Liver (tissue), 7 donors: ENCODE measurements at regions not wholly inside any gene's neighbourhood (a gene's known extent, or its start where the extent isn't known, plus 50 kb on each side); places are given as distances from the start of the nearest gene placed in this dataset.

Experiments
- DNase-seq: peaks from one replicate; pipeline ENCODE4 v3.0.0-alpha.2; 2017; ENCODE audit warnings: low spot score
- H3K27ac ChIP-seq, 2 donors: one replicate each; pipeline ENCODE4 v1.7.0; 2013; ENCODE audit warnings: inconsistent platforms in 2 of 2, low read length in 2 of 2, control low read depth in 1 of 2, low read depth in 1 of 2, mild to moderate bottlenecking in 1 of 2
- H3K27me3 ChIP-seq, 4 donors: one replicate each; pipeline versions ENCODE4 v1.6.1 to v1.7.0; 2013; ENCODE audit warnings: low read length in 3 of 4, inconsistent platforms in 1 of 4, mild to moderate bottlenecking in 1 of 4, moderate library complexity in 1 of 4; ENCODE audit not compliant: control insufficient read depth in 4 of 4, insufficient read depth in 4 of 4
- H3K36me3 ChIP-seq, 4 donors: one replicate each; pipeline versions ENCODE4 v1.6.1 to v1.7.0; 2013; ENCODE audit warnings: low read length in 3 of 4, mild to moderate bottlenecking in 3 of 4, low read depth in 1 of 4, moderate library complexity in 1 of 4; ENCODE audit not compliant: control insufficient read depth in 4 of 4, insufficient read depth in 3 of 4
- H3K4me1 ChIP-seq, 4 donors: one replicate each; pipeline versions ENCODE4 v1.6.1 to v1.7.0; 2013; ENCODE audit warnings: low read length in 3 of 4, mild to moderate bottlenecking in 3 of 4, moderate library complexity in 1 of 4; ENCODE audit not compliant: control insufficient read depth in 4 of 4, insufficient read depth in 4 of 4
- H3K4me3 ChIP-seq, 3 donors: one replicate each; pipeline versions ENCODE4 v1.6.1 to v1.7.0; 2013; ENCODE audit warnings: low read length in 3 of 3, control low read depth in 1 of 3, low read depth in 1 of 3, mild to moderate bottlenecking in 1 of 3
- H3K9ac ChIP-seq, 2 donors: one replicate each; pipeline ENCODE4 v1.7.0; 2013; ENCODE audit warnings: low read length in 2 of 2, mild to moderate bottlenecking in 2 of 2, moderate library complexity in 2 of 2, control low read depth in 1 of 2, low read depth in 1 of 2
- H3K9me3 ChIP-seq, 4 donors: one replicate each; pipeline versions ENCODE4 v1.6.1 to v1.7.0; 2013; ENCODE audit warnings: low read length in 3 of 4; ENCODE audit not compliant: control insufficient read depth in 4 of 4
- EGR1 ChIP-seq, 2 donors: IDR thresholded peaks; 2 replicates each; pipeline ENCODE4 v1.6.1; 2016 to 2018; ENCODE audit warnings: antibody characterized with exemption in 2 of 2, low read depth in 2 of 2
- FOXA1 ChIP-seq: IDR thresholded peaks from 2 replicates; pipeline ENCODE4 v1.6.1; 2016; ENCODE audit warnings: antibody characterized with exemption
- FOXA2 ChIP-seq: IDR thresholded peaks from 2 replicates; pipeline ENCODE4 v1.6.1; 2016; ENCODE audit warnings: antibody characterized with exemption
- GABPA ChIP-seq, 2 donors: IDR thresholded peaks in 1 of 2; conservative IDR thresholded peaks in 1 of 2; 2 replicates each; pipeline ENCODE4 v1.6.1; 2016; ENCODE audit warnings: antibody characterized with exemption in 2 of 2, mild to moderate bottlenecking in 1 of 2, moderate library complexity in 1 of 2
- HNF4A ChIP-seq, 2 donors: conservative IDR thresholded peaks; 2 replicates each; pipeline ENCODE4 v1.6.1; 2016; ENCODE audit warnings: antibody characterized with exemption in 2 of 2, mild to moderate bottlenecking in 2 of 2
- HNF4G ChIP-seq: IDR thresholded peaks from 2 replicates; pipeline ENCODE4 v1.6.1; 2016; ENCODE audit warnings: antibody characterized with exemption
- JUND ChIP-seq, 2 donors: IDR thresholded peaks; 2 replicates each; pipeline ENCODE4 v1.6.1; 2016; ENCODE audit warnings: antibody characterized with exemption in 2 of 2
- NR2F2 ChIP-seq: IDR thresholded peaks from 2 replicates; pipeline ENCODE4 v1.6.1; 2016; ENCODE audit warnings: antibody characterized with exemption
- RAD21 ChIP-seq, 2 donors: IDR thresholded peaks; 2 replicates each; pipeline ENCODE4 v1.6.1; 2016; ENCODE audit warnings: antibody characterized with exemption in 2 of 2, mild to moderate bottlenecking in 2 of 2
- RXRA ChIP-seq, 2 donors: IDR thresholded peaks; 2 replicates each; pipeline ENCODE4 v1.6.1; 2017 to 2018; ENCODE audit warnings: antibody characterized with exemption in 2 of 2, mild to moderate bottlenecking in 1 of 2
- SP1 ChIP-seq: IDR thresholded peaks from 2 replicates; pipeline ENCODE4 v1.6.1; 2018; ENCODE audit warnings: antibody characterized with exemption, mild to moderate bottlenecking
- TAF1 ChIP-seq: conservative IDR thresholded peaks from 2 replicates; pipeline ENCODE4 v1.6.1; 2016; ENCODE audit warnings: antibody characterized with exemption, mild to moderate bottlenecking
- YY1 ChIP-seq: IDR thresholded peaks from 2 replicates; pipeline ENCODE4 v1.6.1; 2016; ENCODE audit warnings: antibody characterized with exemption, mild to moderate bottlenecking
- WGBS: extraction: QIAGEN DNeasy Blood & Tissue Kit; methylation state at CpG from one replicate; pipeline ENCODE4 v1.1.7; 2013; 5-methylcytosine and 5-hydroxymethylcytosine counted together
- TF ChIP-seq, protein P1 (sequence below): IDR thresholded peaks from 2 replicates; pipeline ENCODE4 v1.6.1; 2016; ENCODE audit warnings: antibody characterized with exemption
- TF ChIP-seq, protein P2 (sequence below): IDR thresholded peaks from 2 replicates; pipeline ENCODE4 v1.6.1; 2016; ENCODE audit warnings: antibody characterized with exemption
- TF ChIP-seq, protein P3 (sequence below): IDR thresholded peaks from 2 replicates; pipeline ENCODE4 v1.6.1; 2016; ENCODE audit warnings: antibody characterized with exemption, mild to moderate bottlenecking
- TF ChIP-seq, protein P4 (sequence below): IDR thresholded peaks from 2 replicates; pipeline ENCODE4 v1.6.1; 2016; ENCODE audit warnings: antibody characterized with exemption
- donor health status: healthy.
- donor health status: healthy.
- donor health status: healthy.
- donor health status: healthy.

DNA sequence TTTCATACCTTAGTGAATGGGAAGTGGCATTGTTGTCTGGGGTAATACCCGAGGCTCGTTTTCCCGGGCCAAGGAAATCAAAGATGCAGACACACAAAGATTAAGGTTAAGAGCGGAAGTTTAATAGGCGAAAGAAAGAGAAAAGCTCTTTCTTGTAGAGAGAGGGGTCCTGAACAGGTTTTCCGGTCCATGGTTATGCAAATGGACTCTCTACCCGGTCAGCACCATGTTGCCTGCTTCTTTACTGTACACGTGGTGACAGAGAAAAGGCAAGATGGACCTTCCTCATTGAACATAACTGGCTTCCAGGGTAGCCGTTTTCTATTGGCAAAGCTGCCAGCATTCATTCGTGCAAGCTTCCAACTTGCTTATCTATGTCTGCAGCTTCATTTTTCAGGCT lies 2063.5 kb downstream of the SUCLG1 start (continued):
- TF ChIP-seq, protein P1, sequence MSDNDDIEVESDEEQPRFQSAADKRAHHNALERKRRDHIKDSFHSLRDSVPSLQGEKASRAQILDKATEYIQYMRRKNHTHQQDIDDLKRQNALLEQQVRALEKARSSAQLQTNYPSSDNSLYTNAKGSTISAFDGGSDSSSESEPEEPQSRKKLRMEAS, result no peak
- TF ChIP-seq EGR1 (IDR thresholded peaks at IDR 0.05; ENCODE audit: low read depth in 2 of 2), result no peak
- TF ChIP-seq, protein P2, sequence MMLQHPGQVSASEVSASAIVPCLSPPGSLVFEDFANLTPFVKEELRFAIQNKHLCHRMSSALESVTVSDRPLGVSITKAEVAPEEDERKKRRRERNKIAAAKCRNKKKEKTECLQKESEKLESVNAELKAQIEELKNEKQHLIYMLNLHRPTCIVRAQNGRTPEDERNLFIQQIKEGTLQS, result no peak
- no peak for TF ChIP-seq RXRA (IDR thresholded peaks at IDR 0.05)

DNA sequence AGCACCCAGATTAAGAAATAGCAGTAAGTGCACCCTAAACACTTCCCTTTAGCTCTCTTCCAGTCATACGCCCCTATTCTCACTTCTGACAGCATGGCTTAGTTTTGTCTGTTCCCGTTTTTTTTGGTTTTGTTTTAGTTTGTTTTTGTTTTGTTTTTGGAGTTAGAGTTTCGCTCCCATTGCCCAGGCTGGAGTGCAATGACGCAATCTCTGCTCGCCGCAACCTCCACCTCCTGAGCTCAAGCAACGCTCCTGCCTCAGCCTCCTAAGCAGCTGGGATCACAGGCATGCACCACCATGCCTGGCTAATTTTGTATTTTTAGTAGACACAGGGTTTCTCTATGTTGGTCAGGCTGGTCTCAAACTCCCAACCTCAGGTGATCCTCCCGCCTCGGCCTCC lies 2067.7 kb downstream of the SUCLG1 start:
- H3K9me3 ChIP-seq, result no peaks in the 10 kb centered on the region
- no peak overlapping the region for H3K9ac ChIP-seq
- no peak overlapping the region for H3K4me3 ChIP-seq
- H3K4me1 ChIP-seq, result no peaks in the 10 kb centered on the region
- no peak overlapping the region for H3K27ac ChIP-seq
- no peaks in the 10 kb centered on the region for H3K27me3 ChIP-seq
- no peaks in the 10 kb centered on the region for H3K36me3 ChIP-seq
- DNase-seq, result no peak
- WGBS, result 85% methylated on average over 9 of the region's 9 CpGs
- TF ChIP-seq JUND (IDR thresholded peaks at IDR 0.05), result no peak
- TF ChIP-seq, protein P3, sequence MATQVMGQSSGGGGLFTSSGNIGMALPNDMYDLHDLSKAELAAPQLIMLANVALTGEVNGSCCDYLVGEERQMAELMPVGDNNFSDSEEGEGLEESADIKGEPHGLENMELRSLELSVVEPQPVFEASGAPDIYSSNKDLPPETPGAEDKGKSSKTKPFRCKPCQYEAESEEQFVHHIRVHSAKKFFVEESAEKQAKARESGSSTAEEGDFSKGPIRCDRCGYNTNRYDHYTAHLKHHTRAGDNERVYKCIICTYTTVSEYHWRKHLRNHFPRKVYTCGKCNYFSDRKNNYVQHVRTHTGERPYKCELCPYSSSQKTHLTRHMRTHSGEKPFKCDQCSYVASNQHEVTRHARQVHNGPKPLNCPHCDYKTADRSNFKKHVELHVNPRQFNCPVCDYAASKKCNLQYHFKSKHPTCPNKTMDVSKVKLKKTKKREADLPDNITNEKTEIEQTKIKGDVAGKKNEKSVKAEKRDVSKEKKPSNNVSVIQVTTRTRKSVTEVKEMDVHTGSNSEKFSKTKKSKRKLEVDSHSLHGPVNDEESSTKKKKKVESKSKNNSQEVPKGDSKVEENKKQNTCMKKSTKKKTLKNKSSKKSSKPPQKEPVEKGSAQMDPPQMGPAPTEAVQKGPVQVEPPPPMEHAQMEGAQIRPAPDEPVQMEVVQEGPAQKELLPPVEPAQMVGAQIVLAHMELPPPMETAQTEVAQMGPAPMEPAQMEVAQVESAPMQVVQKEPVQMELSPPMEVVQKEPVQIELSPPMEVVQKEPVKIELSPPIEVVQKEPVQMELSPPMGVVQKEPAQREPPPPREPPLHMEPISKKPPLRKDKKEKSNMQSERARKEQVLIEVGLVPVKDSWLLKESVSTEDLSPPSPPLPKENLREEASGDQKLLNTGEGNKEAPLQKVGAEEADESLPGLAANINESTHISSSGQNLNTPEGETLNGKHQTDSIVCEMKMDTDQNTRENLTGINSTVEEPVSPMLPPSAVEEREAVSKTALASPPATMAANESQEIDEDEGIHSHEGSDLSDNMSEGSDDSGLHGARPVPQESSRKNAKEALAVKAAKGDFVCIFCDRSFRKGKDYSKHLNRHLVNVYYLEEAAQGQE, result no peak
- TF ChIP-seq FOXA1, result no peak
- no peak for TF ChIP-seq YY1
- TF ChIP-seq SP1, result no peak
- no peak for TF ChIP-seq TAF1
- TF ChIP-seq GABPA (IDR thresholded peaks at IDR 0.05 in 1 of 2, conservative IDR thresholded peaks at IDR 0.05 in 1 of 2), result no peak
- TF ChIP-seq, protein P4, sequence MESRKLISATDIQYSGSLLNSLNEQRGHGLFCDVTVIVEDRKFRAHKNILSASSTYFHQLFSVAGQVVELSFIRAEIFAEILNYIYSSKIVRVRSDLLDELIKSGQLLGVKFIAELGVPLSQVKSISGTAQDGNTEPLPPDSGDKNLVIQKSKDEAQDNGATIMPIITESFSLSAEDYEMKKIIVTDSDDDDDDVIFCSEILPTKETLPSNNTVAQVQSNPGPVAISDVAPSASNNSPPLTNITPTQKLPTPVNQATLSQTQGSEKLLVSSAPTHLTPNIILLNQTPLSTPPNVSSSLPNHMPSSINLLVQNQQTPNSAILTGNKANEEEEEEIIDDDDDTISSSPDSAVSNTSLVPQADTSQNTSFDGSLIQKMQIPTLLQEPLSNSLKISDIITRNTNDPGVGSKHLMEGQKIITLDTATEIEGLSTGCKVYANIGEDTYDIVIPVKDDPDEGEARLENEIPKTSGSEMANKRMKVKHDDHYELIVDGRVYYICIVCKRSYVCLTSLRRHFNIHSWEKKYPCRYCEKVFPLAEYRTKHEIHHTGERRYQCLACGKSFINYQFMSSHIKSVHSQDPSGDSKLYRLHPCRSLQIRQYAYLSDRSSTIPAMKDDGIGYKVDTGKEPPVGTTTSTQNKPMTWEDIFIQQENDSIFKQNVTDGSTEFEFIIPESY, result no peak
- TF ChIP-seq HNF4A (conservative IDR thresholded peaks at IDR 0.05), result no peak
- no peak for TF ChIP-seq RXRA (IDR thresholded peaks at IDR 0.05)
- TF ChIP-seq FOXA2, result no peak

DNA sequence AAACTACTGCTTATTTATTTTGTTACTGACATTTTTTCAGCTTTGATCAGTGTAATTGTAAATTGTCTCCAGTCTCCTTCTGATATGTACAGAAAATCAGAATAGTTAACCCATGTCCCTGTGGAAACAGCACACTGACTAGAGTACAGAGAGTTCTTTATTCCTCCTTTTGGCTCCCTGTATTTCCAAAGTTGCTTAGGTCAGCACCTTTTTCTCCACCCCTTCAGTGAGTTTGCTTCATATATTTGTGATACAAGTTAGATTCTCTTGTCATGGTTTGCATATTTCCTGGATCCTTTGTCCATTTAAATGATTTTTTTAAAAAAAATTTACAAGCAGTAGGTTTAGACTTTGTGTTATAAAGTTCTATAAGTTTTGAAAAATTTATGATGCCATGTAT lies 2051.1 kb upstream of the LRRTM1 start:
- Histone ChIP-seq H3K4me1 (no peaks in the 10 kb centered on the region), H3K36me3 (no peaks in the 10 kb centered on the region), H3K4me3 (no peak overlapping the region), H3K9ac (no peak overlapping the region), H3K27ac (no peak overlapping the region), H3K27me3 (no peaks in the 10 kb centered on the region), H3K9me3 (no peaks in the 10 kb centered on the region)
- DNase-seq, result no peak
- TF ChIP-seq FOXA1, result no peak
- TF ChIP-seq HNF4G, result no peak
- TF ChIP-seq, protein P4, result no peak
- no peak for TF ChIP-seq HNF4A (conservative IDR thresholded peaks at IDR 0.05)
- no peak for TF ChIP-seq SP1
- no peak for TF ChIP-seq GABPA (IDR thresholded peaks at IDR 0.05 in 1 of 2, conservative IDR thresholded peaks at IDR 0.05 in 1 of 2)
- TF ChIP-seq NR2F2, result no peak
- no peak for TF ChIP-seq RXRA (IDR thresholded peaks at IDR 0.05)
- TF ChIP-seq FOXA2, result no peak
- TF ChIP-seq RAD21 (IDR thresholded peaks at IDR 0.05), result no peak
- TF ChIP-seq, protein P2, result no peak
- no peak for TF ChIP-seq TAF1
- TF ChIP-seq, protein P3, result no peak
- TF ChIP-seq JUND (IDR thresholded peaks at IDR 0.05), result no peak
- TF ChIP-seq YY1, result no peak
- TF ChIP-seq, protein P1, result no peak
